HTR-8/SVneo (cell line): ENCODE measurements at regions not wholly inside any gene's neighbourhood (a gene's known extent, or its start where the extent isn't known, plus 50 kb on each side); places are given as distances from the start of the nearest gene placed in this dataset.
"Not testable (repeated sequence)": the region's sequence is repeated elsewhere in the genome, so short reads cannot be mapped to it uniquely, and the experiment has no call there.

Source experiments
- DNase-seq: peaks from one replicate; pipeline ENCODE4 v3.0.0; 2011; ENCODE audit warnings: low spot score, mixed read lengths; ENCODE audit not compliant: insufficient read length
- FAIRE-seq: peaks from 2 replicates; lab custom pipeline; 2011; peaks lifted over from hg19 to GRCh38; lab: Jason Lieb, UNC

DNA sequence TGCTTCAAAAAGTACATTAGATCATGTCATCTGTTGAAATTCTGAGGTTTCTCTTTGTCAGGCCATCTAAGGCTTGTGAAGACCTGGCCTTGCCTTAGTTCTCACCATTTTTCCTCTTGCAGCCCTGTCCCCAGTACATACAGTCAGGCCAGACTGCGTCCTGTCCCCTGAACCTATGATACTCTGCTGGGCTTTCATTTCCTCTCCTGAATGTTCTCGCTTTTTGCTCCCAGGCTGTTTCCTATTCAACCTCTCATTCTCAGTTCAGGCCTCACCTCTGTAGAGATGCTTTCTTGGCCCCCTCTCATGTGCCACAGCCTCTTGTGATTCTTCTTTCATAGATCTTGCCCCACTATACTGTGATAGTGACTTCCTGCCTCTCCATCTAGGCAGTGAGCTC, 648.8 kb upstream of the KCNMB2 start:
- FAIRE-seq (no peak), DNase-seq (no peak)

DNA sequence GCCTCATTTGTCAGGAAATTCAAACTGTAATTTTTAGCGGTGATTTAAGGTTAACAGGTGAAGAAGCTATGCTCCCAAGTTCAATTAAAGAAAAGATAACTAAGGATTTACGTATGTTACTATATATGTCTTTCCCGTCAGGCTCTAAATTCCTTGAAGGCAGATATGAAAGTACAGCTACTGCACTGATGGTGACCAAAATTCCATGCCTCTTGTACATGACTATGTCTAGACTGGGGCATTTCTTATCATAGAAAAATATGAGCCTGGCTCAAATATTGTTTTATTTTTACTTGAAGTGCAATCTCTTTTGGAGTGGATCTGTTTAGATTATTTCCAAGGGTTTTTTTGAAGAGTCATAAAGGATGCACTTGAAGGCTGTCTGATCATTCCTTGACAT, 647.1 kb upstream of the KCNMB2 start:
- FAIRE-seq (no peak), DNase-seq (no peak)

DNA sequence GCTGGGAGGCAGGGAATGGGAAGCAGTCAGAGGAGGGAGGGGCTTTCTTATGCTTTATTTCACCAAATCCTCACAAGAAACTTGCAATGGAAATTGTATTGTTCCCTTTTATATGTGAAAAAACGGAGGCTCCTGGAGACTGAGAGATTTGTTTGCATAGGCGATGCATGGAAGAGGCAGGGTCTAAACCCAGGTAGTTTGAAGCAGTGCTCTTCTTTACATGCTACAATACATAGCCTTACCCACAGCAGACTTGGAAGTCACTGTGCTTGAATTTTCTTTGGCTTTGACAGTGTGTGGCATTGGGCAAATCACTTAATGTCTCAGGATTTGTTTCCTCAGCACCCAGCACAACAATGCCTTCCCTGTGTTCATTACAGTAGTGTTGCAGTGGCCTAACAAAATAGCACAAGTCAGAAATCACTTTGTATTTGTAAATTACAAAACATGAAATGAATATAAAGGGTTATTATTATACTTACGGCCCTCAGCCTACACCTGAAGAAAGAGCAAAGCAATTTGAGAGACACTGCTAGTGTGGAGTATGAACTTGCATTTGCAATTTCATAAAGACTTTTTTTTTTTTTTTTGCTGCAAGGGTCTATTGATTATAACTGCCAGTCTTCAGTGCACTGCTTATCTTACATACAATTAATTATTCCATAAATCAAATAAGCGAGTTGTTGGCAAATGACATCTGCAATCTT, 646.4 kb upstream of the KCNMB2 start:
- FAIRE-seq (no peak), DNase-seq (no peak)

DNA sequence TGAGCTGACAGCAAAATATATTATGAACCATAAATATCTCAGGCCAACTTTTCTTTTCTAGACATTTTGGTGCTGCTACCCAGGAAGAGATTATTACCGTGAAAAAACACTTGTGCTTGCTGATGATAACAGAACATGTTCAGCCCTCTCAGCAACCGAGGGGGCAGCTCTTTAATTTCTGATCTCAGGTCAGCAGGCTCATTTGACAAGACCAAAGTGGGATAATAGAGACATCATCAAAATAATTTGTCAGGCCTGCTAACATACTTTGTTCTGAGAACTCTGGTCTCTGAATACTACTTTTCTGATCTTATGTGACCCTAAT, 645.9 kb upstream of the KCNMB2 start:
- no peak for DNase-seq
- no peak for FAIRE-seq

DNA sequence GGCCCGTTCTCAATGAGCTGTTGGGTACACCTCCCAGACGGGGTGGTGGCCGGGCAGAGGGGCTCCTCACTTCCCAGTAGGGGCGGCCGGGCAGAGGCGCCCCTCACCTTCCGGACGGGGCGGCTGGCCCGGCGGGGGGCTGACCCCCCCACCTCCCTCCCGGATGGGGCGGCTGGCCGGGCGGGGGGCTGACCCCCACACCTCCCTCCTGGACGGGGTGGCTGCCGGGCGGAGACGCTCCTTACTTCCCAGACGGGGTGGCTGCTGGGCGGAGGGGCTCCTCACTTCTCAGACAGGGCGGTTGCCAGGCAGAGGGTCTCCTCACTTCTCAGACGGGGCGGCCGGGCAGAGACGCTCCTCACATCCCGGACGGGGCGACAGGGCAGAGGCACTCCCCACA, 644.7 kb upstream of the KCNMB2 start:
- DNase-seq, FAIRE-seq: not testable (repeated sequence)

DNA sequence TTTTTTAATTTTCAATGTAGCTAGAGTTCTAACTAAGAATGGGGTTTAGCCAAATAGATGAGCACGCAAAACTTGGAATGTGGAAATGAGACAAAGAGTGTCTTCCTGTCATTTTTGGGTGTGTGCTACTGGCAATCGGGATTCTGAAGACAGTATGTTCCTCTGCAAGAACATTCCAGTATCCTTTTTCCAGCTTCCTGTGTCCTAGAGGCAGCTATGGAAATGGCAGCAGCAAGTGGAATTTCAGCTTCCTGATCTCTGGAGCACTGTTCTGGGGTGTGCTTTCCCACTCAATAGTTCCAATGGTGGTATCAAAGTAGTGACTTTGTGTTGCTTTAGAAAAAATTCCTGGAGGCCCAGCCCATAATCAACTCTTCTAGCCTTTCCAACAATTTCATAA, 642.9 kb upstream of the KCNMB2 start:
- DNase-seq (no peak), FAIRE-seq (no peak)

DNA sequence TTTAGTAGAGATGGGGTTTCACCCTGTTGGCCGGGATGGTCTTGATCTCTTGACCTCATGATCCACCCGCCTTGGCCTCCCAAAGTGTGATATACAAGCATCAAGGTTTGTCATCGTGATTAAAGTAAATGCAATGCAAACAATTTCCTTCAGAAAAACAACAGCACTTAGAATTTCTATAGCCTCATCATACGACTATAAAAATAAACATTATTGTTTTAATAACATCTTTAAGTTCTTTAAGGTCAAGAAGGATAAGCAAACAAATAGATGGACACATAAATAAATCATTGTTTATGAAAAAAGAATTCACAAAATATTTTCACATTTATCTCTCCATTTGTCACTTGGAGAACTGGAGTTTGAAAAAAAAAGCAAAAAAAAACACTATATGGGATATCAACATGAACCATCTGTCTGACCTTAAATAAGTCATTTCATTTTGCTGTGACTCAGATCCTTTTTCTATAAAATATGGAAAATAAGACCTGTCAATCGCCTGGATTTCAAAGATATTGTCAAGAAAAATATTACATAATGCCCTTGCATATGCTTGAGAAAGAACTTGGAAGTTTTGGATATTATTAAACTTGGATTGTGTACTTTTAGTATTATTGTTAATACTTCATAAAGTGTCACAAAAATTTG, 642.0 kb upstream of the KCNMB2 start:
- no peak for FAIRE-seq

DNA sequence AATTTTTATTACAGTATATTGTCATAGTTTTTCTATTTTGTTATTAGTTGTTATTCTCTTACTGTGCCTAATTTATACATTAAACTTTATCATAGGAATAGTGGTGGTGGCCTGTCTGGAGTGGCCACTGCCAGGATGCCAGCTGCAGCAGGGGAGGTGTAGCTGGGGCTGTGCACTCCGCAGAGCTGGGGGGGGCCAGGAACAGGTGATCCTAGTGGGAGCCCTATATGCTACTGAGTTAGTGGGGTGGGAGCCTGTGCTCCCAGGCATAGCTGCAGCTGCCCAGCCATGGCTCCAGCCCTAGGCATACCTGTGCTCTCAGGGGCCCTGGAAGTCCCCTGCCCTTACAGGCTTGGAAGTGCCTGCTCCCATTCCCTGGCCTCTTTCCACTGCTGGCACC, 638.1 kb upstream of the KCNMB2 start:
- DNase-seq: no peak
- FAIRE-seq: no peak

More for the DNA sequence above, 642.0 kb upstream of the KCNMB2 start:
- DNase-seq: peak; percentile 28

DNA sequence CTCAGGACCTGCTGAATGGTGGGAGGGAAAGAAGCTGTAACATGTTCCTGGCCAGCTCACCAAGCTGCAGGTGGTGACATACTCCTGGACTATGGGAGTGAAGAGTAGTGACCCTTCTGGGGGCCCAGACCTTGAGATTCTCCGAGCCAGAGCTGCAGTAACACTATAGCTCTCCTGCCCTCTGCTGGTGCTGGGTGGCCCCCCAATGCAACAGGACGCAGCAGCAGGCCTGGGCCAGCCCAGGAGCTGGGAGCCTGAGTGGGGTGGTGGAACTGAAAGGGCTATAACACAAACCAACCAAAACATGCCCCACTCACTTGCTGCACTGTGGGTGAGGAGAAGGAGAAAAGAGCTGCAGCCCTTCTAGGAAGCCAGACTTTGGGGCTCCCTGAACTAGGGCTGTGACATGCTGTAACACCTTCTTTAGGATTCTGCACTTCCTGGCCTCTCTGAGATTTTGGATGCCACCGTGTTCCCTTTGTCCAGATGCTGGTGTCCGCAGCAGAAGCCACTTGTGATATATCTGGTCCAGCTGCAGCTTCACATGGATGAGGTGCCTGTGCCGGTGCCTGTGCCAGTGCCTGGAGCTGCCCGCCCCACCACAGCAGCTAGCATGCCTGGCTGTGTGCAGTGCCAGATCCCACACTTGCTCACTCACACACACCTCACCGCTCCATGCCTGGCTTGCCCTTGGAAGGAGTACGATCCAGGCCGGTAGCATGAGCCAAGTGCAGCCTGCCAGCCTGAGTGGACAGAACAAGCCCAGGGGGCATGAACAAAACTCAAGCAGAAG, 636.8 kb upstream of the KCNMB2 start:
- DNase-seq: no peak
- FAIRE-seq: no peak

DNA sequence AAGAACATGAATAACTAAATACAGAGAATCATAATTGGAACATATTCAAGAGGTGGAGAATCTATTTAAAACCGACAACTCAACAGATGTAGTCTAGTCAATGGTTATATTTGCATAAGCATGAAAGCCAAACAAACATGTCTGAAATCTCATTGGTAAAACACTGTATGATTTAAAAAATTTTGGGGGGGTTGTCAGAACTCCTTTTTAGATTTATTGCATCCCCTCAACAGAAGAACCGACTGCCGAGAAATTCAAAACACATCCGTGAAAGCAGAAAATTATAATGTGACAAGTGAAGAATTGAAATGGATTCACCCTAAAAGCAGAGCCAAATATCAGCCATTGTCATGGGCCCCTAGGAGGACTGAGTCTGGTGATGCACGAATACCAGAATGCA, 633.4 kb upstream of the KCNMB2 start:
- FAIRE-seq: no peak
- no peak for DNase-seq

DNA sequence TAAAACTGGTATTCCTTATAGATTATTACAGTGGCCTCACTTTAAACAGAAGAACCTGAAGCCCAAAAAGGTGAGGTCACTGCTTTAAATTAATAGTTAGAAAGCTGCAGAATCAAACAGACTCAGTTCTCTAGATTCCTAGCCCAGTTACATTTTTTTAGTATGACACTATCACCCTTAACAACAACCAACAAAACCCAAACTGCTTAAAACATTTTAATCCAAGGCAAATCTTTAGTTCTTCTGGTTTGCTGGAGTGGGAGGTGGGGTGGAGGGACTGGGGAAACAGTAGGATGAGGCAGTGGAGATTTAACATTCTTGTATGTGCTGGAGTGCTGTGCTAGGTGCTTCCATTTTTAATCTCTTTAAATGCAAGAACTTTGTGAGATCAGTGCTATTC, 631.6 kb upstream of the KCNMB2 start:
- DNase-seq: no peak
- FAIRE-seq: no peak

DNA sequence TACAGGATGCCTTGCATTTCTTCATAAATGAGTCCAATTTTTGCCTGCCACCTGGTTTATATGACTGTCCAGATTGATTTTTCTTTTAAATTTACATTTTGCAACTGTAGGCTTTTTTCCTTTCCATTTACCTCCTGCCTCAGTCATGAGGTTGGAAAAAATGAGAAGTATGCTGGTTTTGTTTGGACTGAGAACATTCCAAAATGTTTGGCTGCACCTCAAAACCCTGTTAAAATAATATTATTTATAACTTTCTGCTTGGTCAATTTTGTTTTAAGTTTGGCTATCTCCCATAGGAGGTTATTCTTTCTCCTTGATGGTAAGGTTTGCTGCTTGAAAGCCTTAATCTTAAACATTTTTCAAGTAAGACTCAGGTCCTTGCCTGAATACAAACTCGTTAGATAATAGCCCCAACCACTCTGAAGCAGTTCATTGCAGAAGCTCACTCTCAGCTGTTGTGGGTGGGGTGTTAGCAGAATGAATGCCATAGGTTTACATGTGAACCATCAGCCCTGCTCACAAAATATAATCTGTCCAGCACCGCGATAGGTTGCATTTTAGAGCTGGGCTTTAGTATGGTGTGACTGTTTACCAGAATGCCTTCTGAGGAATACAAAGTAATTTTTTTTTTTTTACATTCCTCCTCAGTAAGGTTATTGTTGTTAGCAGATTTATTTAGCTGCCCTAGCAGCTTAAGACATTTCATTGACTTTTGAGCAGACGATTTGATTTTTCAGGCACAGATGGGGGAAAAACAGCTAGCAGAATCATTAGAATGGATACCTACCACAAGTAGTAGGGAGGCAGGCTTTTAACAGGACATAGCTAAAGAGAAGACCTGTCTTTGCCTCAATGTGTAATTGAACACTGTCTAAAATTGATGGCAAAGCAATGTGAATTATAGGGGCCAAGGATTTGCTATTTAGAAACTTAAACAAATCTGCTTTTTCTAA, 630.8 kb upstream of the KCNMB2 start:
- DNase-seq (no peak), FAIRE-seq (no peak)

DNA sequence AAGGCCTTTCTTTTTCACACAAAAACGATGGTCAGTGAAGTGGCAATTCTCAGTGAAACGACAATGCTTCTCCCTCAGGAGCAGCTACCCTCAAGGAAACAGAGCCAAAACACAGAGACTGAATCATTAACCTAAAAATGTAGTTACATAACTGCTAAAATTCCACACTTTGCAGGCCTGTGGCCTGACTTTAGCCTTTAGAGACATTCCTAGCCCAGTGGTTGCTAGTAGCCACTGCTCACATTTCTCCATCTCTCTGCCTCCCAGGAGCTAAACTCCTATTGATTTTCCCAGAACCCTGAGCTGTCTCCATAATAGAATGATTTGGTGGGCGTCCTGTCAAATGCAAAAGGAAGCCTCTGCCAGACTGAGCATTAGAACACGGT, 630.1 kb upstream of the KCNMB2 start:
- FAIRE-seq (no peak), DNase-seq (peak; percentile 65)

DNA sequence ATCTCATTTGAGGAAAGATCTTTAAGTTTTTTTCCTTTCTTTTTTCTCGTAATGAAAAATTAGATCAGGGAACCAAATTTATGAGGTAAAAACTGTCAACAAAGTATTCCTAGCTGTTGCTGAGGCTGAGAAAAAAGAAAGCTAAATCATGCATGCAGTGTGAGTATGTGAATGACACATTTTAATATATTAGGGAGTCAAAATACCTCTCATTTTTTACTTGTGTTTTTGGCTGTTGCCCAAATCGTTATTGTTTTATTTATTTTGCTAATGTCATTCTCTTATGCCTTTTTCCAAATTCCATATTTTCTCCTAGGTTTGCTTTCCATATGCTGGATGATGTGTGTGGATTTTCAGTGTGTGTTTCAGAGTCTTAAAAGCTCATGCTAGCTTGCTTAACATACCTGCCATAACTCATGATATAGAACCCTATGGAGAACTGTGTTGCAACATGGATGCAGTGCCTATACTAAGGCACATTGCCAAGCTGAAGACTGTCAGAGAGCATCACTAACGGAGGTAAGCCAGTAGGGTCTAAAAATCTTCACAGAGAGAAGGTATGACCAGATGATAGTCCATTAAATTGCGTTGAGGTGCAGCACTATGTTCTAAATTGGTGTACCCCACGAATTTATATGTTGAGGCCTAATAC, 629.5 kb upstream of the KCNMB2 start:
- DNase-seq: no peak

DNA sequence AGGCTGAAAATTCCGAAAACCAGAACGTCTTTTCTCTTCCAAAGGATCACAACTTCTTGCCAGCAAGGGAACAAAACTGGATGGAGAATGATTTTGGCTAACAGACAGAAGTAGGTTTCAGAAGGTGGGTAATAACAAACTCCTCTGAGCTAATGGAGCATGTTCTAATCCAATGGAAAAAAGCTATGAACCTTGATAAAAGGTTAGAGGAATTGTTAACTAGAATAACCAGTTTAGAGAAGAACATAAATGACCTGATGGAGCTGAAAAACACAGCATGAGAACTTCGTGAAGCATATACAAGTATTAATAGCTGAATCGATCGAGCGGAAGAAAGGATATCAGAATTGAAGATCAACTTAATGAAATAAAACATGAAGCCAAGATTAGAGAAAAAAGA, 626.7 kb upstream of the KCNMB2 start:
- not testable (repeated sequence) for DNase-seq, FAIRE-seq

More for the DNA sequence above, 629.5 kb upstream of the KCNMB2 start:
- peak; percentile 38 for FAIRE-seq

DNA sequence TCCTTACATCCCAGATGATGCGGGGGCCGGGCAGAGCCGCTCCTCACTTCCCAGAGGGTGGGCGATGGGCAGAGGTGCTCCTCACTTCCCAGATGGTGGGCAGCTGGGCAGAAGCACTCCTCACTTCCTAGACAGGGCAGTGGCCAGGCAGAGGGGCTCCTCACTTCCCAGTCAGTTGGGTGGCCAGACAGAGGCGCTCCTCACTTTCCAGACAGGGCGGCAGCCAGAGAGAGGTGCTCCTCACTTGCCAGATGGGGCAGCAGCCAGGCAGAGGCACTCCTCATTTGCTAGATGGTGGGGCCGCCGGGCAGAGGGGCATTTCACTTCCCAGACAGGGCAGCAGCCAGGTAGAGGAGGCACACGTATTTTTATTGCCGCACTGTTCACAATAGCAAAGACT, 622.0 kb upstream of the KCNMB2 start:
- DNase-seq (no peak), FAIRE-seq (no peak)

DNA sequence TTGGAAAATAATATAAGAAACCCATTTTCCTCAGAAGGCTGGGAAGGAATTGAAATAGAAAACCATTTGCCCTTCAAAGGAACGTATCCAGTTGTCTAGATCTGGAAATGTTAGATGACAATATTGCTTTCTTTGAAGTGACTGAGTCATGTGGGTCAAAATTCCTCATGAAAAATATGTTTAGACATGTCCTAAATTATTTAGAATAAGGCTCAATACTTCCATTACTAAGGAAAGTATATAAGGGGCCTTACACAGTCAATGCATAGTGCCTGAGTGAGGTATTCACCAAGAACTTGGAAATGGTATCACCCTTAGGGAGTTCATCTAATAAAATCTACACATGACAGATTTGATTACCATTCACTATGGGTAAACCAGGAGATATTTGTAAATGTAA, 619.8 kb upstream of the KCNMB2 start:
- FAIRE-seq (no peak), DNase-seq (no peak)

DNA sequence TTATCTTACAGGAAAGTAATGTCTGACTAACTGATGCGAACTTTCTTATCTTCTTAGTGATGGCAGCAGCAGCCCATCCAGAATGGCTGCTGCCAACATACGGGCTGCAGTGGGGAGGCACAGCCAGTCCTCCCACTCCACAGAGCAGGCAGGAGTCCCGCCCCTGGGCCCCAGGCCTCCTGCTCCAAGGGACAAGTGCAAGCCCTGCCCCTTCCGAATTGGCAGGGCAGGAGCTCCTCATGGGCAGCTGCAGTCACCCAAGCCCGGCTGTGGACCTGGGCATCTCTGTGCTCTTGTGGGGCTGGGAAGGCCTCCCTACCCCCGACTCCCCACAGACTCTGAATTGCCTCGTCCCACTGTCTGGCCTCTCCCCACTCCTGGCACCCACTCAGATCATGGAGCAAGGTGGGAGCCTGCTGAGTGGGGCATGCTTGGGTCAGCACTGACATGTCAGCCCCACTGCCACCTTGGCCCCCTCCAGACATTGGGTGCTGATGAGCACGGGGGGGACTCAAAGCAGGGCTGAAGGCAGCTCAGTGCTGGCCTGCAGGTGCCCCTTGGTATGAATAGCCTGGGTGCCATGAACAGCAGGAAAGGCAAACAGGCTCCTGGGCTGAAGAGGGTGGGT, 618.9 kb upstream of the KCNMB2 start:
- FAIRE-seq: no peak
- no peak for DNase-seq

DNA sequence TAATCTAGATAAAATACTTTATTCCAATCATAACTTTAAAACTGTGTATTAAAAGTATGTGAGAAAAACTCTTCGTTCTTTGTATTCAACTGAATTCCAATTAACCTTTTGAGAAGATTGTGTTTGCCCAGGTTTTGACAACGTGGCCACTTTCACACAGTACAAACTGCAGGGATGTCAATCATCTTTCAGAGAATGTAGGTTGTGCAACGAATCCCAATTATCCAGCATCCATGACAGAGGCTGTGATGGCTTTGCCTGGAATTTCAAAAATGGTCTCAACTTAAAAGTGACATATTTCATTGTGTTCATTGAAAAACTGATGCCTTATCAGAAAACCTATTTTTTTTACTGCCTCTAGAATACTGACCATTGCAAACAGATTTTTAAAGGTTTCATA, 615.1 kb upstream of the KCNMB2 start:
- no peak for FAIRE-seq

More for the DNA sequence above, 615.1 kb upstream of the KCNMB2 start:
- no peak for DNase-seq
